ENCODE measurements at regions not wholly inside any gene's neighbourhood (a gene's known extent, or its start where the extent isn't known, plus 50 kb on each side); places are given as distances from the start of the nearest gene placed in this dataset.

GRCh38 chrX:25070038-25070437 lies 54.3 kb upstream of the ARX start:
- no peak overlapping the region for H3K4me3 ChIP-seq (ENCODE audit: low read depth, low read length)
- DNase-seq (ENCODE audit: low read depth), result no peak
- TF ChIP-seq CTCF (IDR thresholded peaks at IDR 0.05; ENCODE audit: low read depth, low read length, missing control alignments), result no peak

- no peak for TF ChIP-seq CTCF (IDR thresholded peaks at IDR 0.05; ENCODE audit: low read depth, low read length, missing control alignments)
- no peak for DNase-seq (ENCODE audit: low read depth)
- H3K4me3 ChIP-seq (ENCODE audit: low read depth, low read length), result no peak overlapping the region
Observed at GRCh38 chrX:25069209-25069608, 53.4 kb upstream of the ARX start.

- no peak overlapping the region for H3K4me3 ChIP-seq (ENCODE audit: low read depth, low read length)
- TF ChIP-seq CTCF (IDR thresholded peaks at IDR 0.05; ENCODE audit: low read depth, low read length, missing control alignments), result no peak
- DNase-seq (ENCODE audit: low read depth), result no peak
Observed at GRCh38 chrX:25068340-25068739, 52.6 kb upstream of the ARX start.

- H3K4me3 ChIP-seq (ENCODE audit: low read depth, low read length), result no peak overlapping the region
- no peak for TF ChIP-seq CTCF (IDR thresholded peaks at IDR 0.05; ENCODE audit: low read depth, low read length, missing control alignments)
Observed at GRCh38 chrX:25067271-25068172, 51.8 kb upstream of the ARX start.

GRCh38 chrX:25066131-25066530 lies 50.4 kb upstream of the ARX start:
- TF ChIP-seq CTCF (IDR thresholded peaks at IDR 0.05; ENCODE audit: low read depth, low read length, missing control alignments), result no peak
- no peak for DNase-seq (ENCODE audit: low read depth)

More at GRCh38 chrX:25067271-25068172, 51.8 kb upstream of the ARX start:
- no peak for DNase-seq (ENCODE audit: low read depth)

More at GRCh38 chrX:25066131-25066530, 50.4 kb upstream of the ARX start:
- no peak overlapping the region for H3K4me3 ChIP-seq (ENCODE audit: low read depth, low read length)

Data from GM12864 (cell line).